ENCODE measurements at regions not wholly inside any gene's neighbourhood (a gene's known extent, or its start where the extent isn't known, plus 50 kb on each side); places are given as distances from the start of the nearest gene placed in this dataset.

DNA sequence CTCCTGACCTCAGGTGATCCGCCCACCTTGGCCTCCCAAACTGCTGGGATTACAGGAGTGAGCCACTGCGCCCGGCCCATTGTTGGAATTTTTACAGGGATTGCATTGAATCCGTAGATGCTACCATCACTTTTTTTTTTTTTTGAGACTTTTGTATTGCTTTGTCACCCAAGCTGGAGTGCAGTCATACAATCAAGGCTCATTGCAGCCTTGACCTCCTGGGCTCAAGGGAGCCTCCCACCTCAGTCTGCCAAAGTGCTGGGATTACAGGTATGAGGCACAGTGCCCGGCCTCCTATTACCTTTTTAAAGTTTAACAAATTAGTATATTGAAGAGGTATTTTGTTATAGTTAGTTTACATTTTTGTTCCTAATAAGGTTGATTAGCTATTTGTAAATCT, 62.2 kb upstream of the SLC45A1 start:
- no peak overlapping the region for H3K27ac ChIP-seq
- no peak for TF ChIP-seq ZFX (IDR thresholded peaks at IDR 0.05)
- TF ChIP-seq, protein P1, sequence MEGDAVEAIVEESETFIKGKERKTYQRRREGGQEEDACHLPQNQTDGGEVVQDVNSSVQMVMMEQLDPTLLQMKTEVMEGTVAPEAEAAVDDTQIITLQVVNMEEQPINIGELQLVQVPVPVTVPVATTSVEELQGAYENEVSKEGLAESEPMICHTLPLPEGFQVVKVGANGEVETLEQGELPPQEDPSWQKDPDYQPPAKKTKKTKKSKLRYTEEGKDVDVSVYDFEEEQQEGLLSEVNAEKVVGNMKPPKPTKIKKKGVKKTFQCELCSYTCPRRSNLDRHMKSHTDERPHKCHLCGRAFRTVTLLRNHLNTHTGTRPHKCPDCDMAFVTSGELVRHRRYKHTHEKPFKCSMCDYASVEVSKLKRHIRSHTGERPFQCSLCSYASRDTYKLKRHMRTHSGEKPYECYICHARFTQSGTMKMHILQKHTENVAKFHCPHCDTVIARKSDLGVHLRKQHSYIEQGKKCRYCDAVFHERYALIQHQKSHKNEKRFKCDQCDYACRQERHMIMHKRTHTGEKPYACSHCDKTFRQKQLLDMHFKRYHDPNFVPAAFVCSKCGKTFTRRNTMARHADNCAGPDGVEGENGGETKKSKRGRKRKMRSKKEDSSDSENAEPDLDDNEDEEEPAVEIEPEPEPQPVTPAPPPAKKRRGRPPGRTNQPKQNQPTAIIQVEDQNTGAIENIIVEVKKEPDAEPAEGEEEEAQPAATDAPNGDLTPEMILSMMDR (conservative IDR thresholded peaks at IDR 0.05), result no peak

DNA sequence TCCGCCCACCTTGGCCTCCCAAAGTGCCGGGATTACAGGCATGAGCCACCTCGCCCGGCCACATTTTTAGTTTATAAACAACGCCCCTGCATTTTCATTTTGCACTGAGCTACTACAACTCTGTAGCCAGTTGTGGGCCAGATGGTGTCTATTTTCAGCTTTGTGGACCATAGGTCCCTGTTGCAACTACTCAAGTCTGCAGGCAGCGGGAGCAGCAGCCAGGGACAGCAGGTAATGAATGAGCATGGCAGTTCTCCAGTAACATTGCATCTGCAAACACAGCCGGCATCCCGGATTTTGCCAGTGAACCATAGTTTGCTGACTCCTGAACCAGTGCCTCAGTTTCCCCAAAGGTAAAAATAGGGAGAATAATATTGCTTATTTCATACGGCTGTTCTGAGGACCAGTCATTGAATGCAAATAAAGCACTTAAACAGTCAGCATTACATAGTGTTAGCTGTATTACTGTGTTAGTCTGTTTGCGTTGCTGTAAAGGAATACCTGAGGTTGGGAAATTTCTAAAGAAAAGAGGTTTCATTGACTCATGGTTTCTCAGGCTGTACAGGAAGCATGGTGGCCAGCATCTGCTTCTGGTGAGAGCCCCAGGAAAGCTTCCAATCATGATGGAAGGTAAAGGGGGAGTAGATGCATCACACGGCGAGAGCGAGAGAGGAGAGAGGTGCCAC, 65.5 kb upstream of the SLC45A1 start:
- TF ChIP-seq, protein P1 (conservative IDR thresholded peaks at IDR 0.05), result no peak
- no peak for TF ChIP-seq ZFX (IDR thresholded peaks at IDR 0.05)
- no peak overlapping the region for H3K27ac ChIP-seq

DNA sequence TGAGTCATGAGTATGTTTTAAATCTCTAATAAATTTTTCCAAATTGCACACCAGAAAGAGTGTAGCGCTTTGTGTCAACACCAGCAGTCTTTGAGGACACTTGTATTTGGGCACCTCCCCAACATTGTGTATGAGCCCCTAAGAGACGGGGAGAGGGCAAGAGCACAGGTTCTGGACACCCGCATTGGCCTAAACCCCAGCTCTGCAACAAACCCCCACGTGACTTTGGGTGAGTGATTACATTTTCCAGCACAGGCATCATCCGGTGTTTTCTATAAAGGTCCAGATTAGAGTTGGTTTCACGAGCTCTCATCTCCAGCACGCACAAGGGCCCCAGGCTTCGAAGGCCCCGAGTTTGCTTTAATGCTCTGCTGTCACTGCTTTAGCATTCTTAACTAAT, 66.3 kb upstream of the SLC45A1 start:
- H3K27ac ChIP-seq, result no peak overlapping the region
- TF ChIP-seq, protein P1 (conservative IDR thresholded peaks at IDR 0.05), result no peak
- TF ChIP-seq ZFX (IDR thresholded peaks at IDR 0.05), result no peak

DNA sequence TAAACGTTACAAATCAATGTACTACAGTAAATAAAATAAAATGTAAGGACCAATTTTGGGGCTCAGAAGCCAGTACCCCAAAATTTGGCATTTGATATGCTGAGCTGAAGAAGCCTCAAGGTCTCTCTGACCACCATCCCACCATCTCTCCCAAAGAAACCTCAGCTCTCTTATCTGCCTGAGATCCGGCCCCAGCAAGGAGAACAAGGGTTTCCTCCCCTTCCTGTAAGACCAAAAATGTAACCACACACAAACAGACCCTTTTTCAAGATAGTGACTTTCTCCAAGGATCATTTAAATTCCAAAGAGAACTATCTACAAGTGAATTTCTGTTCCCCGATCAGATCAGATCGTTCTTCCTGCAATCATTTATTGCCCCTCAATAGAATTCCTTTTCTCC, 68.1 kb upstream of the SLC45A1 start:
- no peak overlapping the region for H3K27ac ChIP-seq
- TF ChIP-seq ZFX (IDR thresholded peaks at IDR 0.05), result no peak
- TF ChIP-seq, protein P1 (conservative IDR thresholded peaks at IDR 0.05), result no peak

- TF ChIP-seq, protein P1 (conservative IDR thresholded peaks at IDR 0.05), result no peak
- no peak for TF ChIP-seq ZFX (IDR thresholded peaks at IDR 0.05)
- H3K27ac ChIP-seq, result peak overlapping the region; percentile 37
Observed at GRCh38 chr1:8247811-8248436, 70.0 kb upstream of the SLC45A1 start.

DNA sequence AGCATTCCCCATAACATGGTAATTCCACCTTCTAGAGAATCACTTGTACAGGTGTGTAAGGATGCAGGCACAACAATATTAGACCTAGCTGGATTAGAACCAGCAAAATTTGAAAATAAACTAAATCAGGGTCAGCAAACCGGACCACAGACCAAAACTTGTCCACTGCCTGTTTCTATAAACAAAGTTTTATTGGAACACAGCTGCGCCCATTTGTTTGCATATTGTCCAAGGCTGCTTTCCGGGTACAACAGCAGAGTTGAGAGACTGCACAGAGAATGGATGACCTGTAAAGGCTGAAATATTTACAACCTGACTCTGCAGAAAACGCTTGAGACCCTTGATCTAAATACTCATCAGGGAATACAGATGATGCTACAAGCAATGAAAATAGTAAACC, 73.6 kb upstream of the SLC45A1 start:
- TF ChIP-seq ZFX (IDR thresholded peaks at IDR 0.05), result no peak
- TF ChIP-seq, protein P1 (conservative IDR thresholded peaks at IDR 0.05), result no peak
- H3K27ac ChIP-seq, result peak overlapping the region; percentile 57

DNA sequence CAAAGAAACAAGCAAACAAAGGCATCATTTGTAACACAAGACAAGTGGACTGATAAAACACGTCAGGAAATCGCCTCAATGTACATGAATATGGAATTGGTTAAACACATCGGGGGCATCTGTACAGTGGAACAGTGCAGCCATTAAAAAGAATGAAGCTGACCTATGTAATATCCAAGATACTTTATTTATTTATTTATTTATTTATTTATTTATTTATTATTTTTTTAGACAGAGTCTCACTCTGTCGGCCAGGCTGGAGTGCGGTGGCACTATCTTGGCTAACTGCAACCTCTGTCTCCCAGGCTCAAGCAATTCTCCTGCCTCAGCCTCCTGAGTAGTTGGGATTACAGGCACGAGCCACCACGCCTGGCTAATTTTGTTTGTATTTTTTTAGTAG, 75.4 kb upstream of the SLC45A1 start:
- H3K27ac ChIP-seq, result no peak overlapping the region
- TF ChIP-seq, protein P1 (conservative IDR thresholded peaks at IDR 0.05), result no peak
- TF ChIP-seq ZFX (IDR thresholded peaks at IDR 0.05), result no peak
